Colonic mucosa (tissue), 4 donors: ENCODE measurements at regions not wholly inside any gene's neighbourhood (a gene's known extent, or its start where the extent isn't known, plus 50 kb on each side); places are given as distances from the start of the nearest gene placed in this dataset.

Experiments
- DNase-seq: peaks from one replicate; pipeline ENCODE4 v3.0.0-alpha.2; 2020
- H3K27ac ChIP-seq: fragments of 200-600 bp; one replicate; pipeline ENCODE4 v1.8.0; 2021
- H3K27me3 ChIP-seq: fragments of 200-600 bp; one replicate; pipeline ENCODE4 v1.8.0; 2021
- H3K36me3 ChIP-seq: fragments of 200-600 bp; one replicate; pipeline ENCODE4 v1.8.0; 2021
- H3K4me1 ChIP-seq: fragments of 200-600 bp; one replicate; pipeline ENCODE4 v1.8.0; 2021; ENCODE audit warnings: mild to moderate bottlenecking
- H3K4me3 ChIP-seq: fragments of 200-600 bp; one replicate; pipeline ENCODE4 v1.8.0; 2021
- H3K9ac ChIP-seq, 2 donors: one replicate each; pipeline ENCODE4 v1.7.0; 2013; ENCODE audit warnings: control low read depth in 2 of 2, low read depth in 2 of 2, low read length in 2 of 2
- H3K9me3 ChIP-seq: fragments of 200-600 bp; one replicate; pipeline ENCODE4 v1.8.0; 2021
- CTCF ChIP-seq: fragments of 200-600 bp; IDR thresholded peaks from one replicate; pipeline ENCODE4 v1.8.0; 2022; ENCODE audit warnings: antibody characterized with exemption, mild to moderate bottlenecking
- intact Hi-C: fragments of 100-400 bp; cut with DNase I; formaldehyde crosslinking; loops from one replicate; pipeline ENCODE4 v1.14.1; 2022
- donor health status: healthy.
- donor health status: DM: no; HTN: no; CAD: no.
- donor health status: DM: no; HTN: no; CAD: no.

DNA sequence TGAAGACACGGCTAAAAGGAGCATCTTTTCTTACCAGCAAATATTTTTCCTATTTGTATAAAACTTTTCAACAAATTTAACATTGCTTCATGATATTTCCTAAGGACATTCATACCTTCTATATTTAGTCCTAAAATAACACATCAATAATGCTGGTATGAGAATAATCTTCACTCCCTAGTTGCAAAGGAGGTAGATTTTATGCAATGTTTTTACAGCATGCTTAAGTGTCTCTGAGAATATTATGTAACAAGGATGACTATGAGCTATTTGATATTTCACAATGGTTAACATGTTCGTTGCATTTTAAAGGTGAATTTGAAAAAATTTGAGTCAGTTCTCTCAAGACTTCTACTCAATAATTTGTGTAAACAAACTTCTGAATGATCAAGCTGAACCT is 506.7 kb downstream of the NUP35 start:
- H3K27me3 ChIP-seq, result no peaks in the 10 kb centered on the region
- H3K4me1 ChIP-seq, result no peaks in the 10 kb centered on the region
- DNase-seq, result no peak
- no peak for TF ChIP-seq CTCF
- no peaks in the 10 kb centered on the region for H3K36me3 ChIP-seq
- no peaks in the 10 kb centered on the region for H3K9me3 ChIP-seq
- no peak overlapping the region for H3K27ac ChIP-seq
- no peak overlapping the region for H3K9ac ChIP-seq
- intact Hi-C loops, result no loop called here
- no peak overlapping the region for H3K4me3 ChIP-seq

DNA sequence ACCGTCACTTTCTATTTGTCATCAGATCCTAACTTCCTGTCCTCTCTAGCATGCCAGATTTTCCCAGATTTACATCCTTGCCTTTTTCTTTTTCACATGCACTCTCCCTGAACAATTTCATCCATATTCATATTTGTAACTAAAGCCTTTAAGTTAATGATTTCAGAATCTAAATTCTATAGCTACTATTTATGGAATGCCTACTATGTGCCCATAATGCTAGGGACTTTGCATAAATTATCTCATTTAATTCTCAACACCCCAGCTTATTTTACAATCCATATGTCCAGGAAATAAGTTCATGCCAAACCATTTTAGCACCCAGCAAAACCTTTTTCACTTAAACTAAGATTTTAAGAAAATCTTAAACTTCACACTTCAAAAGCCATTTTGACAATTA is 531.9 kb downstream of the NUP35 start:
- Histone ChIP-seq H3K36me3 (no peaks in the 10 kb centered on the region), H3K27me3 (no peaks in the 10 kb centered on the region), H3K4me1 (no peaks in the 10 kb centered on the region), H3K4me3 (no peak overlapping the region), H3K9me3 (no peaks in the 10 kb centered on the region), H3K9ac (no peak overlapping the region), H3K27ac (no peak overlapping the region)
- intact Hi-C loops, result no loop called here
- TF ChIP-seq CTCF, result no peak
- DNase-seq, result no peak

DNA sequence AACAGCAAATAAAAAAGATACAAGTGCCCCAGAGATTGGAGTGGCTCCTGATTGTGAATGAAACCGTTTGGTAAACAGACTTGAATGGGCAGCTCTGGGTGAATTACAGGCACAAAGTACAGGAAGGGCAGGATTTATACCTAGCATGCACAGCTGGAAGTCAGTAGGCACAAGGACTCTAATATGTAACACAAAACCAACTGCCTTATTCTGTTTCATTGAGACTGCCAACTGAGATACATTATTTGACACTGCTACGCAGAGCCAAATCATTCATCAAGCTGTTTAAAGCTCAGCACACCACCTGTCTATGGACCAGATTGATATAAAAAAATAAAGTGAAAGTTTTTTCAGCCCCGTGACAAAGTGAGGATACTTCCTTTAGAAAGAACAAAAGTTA is 541.2 kb downstream of the NUP35 start:
- H3K9me3 ChIP-seq, result no peaks in the 10 kb centered on the region
- no peaks in the 10 kb centered on the region for H3K36me3 ChIP-seq
- DNase-seq, result peak; percentile 22
- H3K27ac ChIP-seq, result no peak overlapping the region
- H3K27me3 ChIP-seq, result no peaks in the 10 kb centered on the region
- intact Hi-C loops, result no loop called here
- H3K4me1 ChIP-seq, result no peaks in the 10 kb centered on the region
- no peak overlapping the region for H3K9ac ChIP-seq
- TF ChIP-seq CTCF, result no peak
- H3K4me3 ChIP-seq, result no peak overlapping the region

GRCh38 chr2:183666031-183666430 is 541.8 kb downstream of the NUP35 start:
- TF ChIP-seq CTCF, result no peak
- no peaks in the 10 kb centered on the region for H3K36me3 ChIP-seq
- H3K4me3 ChIP-seq, result no peak overlapping the region
- no peaks in the 10 kb centered on the region for H3K4me1 ChIP-seq
- no peak overlapping the region for H3K9ac ChIP-seq
- no peak overlapping the region for H3K27ac ChIP-seq
- H3K27me3 ChIP-seq, result no peaks in the 10 kb centered on the region
- no peaks in the 10 kb centered on the region for H3K9me3 ChIP-seq
- intact Hi-C loops, result no loop called here
- no peak for DNase-seq

- Histone ChIP-seq H3K27me3 (no peaks in the 10 kb centered on the region), H3K9me3 (no peaks in the 10 kb centered on the region), H3K4me1 (no peaks in the 10 kb centered on the region), H3K4me3 (no peak overlapping the region), H3K9ac (no peak overlapping the region), H3K36me3 (no peaks in the 10 kb centered on the region), H3K27ac (no peak overlapping the region)
- TF ChIP-seq CTCF, result no peak
- DNase-seq, result no peak
- intact Hi-C loops, result no loop called here
These were observed 547.0 kb downstream of the NUP35 start for GRCh38 chr2:183671233-183671632.

DNA sequence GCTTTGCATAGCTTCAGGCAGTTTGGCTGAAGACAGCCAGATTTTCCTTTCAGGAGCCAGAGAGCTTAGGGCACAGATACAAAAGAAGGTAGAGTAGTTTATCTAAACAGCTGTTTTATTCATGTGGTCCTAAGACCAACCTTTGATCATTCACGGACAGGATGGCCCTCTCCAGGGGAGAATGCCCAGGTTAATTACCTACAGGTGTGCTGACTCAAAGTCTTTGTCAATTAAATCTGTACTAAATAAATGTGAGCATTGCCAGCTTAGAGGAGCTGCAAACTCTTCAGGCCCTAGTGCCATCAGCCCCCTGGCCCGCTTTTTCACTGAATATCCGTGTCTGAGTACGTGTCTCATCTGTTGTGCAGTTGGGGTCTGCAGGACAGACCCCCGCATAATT is 554.7 kb downstream of the NUP35 start:
- Histone ChIP-seq H3K27me3 (no peaks in the 10 kb centered on the region), H3K27ac (no peak overlapping the region), H3K4me1 (no peaks in the 10 kb centered on the region), H3K36me3 (no peaks in the 10 kb centered on the region), H3K4me3 (no peak overlapping the region), H3K9me3 (no peaks in the 10 kb centered on the region), H3K9ac (no peak overlapping the region)
- no peak for TF ChIP-seq CTCF
- DNase-seq, result no peak
- intact Hi-C loops, result no loop called here
